Ishikawa (cell line): ENCODE measurements at regions not wholly inside any gene's neighbourhood (a gene's known extent, or its start where the extent isn't known, plus 50 kb on each side); places are given as distances from the start of the nearest gene placed in this dataset.

Experiments
- CEBPB ChIP-seq: IDR thresholded peaks from 2 replicates; pipeline ENCODE4 v1.6.1; 2012
- EGR1 ChIP-seq: IDR thresholded peaks from 2 replicates; pipeline ENCODE4 v1.6.1; 2012
- EP300 ChIP-seq: IDR thresholded peaks from 2 replicates; pipeline ENCODE4 v1.6.1; 2012; ENCODE audit warnings: borderline replicate concordance
- RAD21 ChIP-seq: IDR thresholded peaks from 2 replicates; pipeline ENCODE4 v1.6.1; 2012; ENCODE audit warnings: low read depth
- YY1 ChIP-seq: IDR thresholded peaks from 2 replicates; pipeline ENCODE4 v1.6.1; 2012; ENCODE audit warnings: low read depth
- ZBTB7A ChIP-seq: IDR thresholded peaks from 2 replicates; pipeline ENCODE4 v1.6.1; 2012; ENCODE audit warnings: low read depth
- TF ChIP-seq, protein P1 (sequence below): IDR thresholded peaks from 2 replicates; pipeline ENCODE4 v1.6.1; 2012
- TF ChIP-seq, protein P2 (sequence below): IDR thresholded peaks from 2 replicates; pipeline ENCODE4 v1.6.1; 2012

- no peak for TF ChIP-seq ZBTB7A
- TF ChIP-seq CEBPB: no peak
- no peak for TF ChIP-seq RAD21
- no peak for TF ChIP-seq EGR1
- no peak for TF ChIP-seq YY1
- no peak for TF ChIP-seq EP300
- TF ChIP-seq, protein P1, sequence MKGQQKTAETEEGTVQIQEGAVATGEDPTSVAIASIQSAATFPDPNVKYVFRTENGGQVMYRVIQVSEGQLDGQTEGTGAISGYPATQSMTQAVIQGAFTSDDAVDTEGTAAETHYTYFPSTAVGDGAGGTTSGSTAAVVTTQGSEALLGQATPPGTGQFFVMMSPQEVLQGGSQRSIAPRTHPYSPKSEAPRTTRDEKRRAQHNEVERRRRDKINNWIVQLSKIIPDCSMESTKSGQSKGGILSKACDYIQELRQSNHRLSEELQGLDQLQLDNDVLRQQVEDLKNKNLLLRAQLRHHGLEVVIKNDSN: no peak
- TF ChIP-seq, protein P2, sequence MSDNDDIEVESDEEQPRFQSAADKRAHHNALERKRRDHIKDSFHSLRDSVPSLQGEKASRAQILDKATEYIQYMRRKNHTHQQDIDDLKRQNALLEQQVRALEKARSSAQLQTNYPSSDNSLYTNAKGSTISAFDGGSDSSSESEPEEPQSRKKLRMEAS: no peak
Measured at GRCh38 chr7:115289971-115290370, 368.1 kb downstream of the MDFIC start.
